KMS-11 (cell line): ENCODE measurements at regions not wholly inside any gene's neighbourhood (a gene's known extent, or its start where the extent isn't known, plus 50 kb on each side); places are given as distances from the start of the nearest gene placed in this dataset.

Experiments
- H2AFZ ChIP-seq: fragments of 200-600 bp; sonication (generic); 2 replicates; pipeline ENCODE4 v1.6.1; 2016; ENCODE audit warnings: antibody characterized with exemption, mixed run types, low read depth
- H3K27ac ChIP-seq: fragments of 200-600 bp; sonication (generic); 2 replicates; pipeline ENCODE4 v1.6.1; 2016; ENCODE audit warnings: mild to moderate bottlenecking, mixed run types
- H3K27me3 ChIP-seq: fragments of 200-600 bp; sonication (generic); 2 replicates; pipeline ENCODE4 v1.6.1; 2017; ENCODE audit warnings: mild to moderate bottlenecking, low read depth, mixed run types, moderate library complexity; ENCODE audit not compliant: insufficient read depth
- H3K36me3 ChIP-seq: fragments of 200-600 bp; sonication (generic); 2 replicates; pipeline ENCODE4 v1.6.1; 2017; ENCODE audit warnings: mild to moderate bottlenecking, mixed run types; ENCODE audit not compliant: insufficient read depth
- H3K4me1 ChIP-seq: fragments of 200-600 bp; sonication (generic); 2 replicates; pipeline ENCODE4 v1.6.1; 2016; ENCODE audit warnings: mild to moderate bottlenecking, low read depth, mixed run types; ENCODE audit not compliant: poor library complexity, severe bottlenecking
- H3K4me2 ChIP-seq: fragments of 200-600 bp; sonication (generic); 2 replicates; pipeline ENCODE4 v1.7.0; 2016; ENCODE audit warnings: mild to moderate bottlenecking, mixed run types
- H3K4me3 ChIP-seq: fragments of 200-600 bp; sonication (generic); IDR thresholded peaks from 2 replicates; pipeline ENCODE4 v1.6.1; 2017; ENCODE audit warnings: low read depth, low read length, mixed read lengths; ENCODE audit not compliant: insufficient read depth
- H3K79me2 ChIP-seq: fragments of 200-600 bp; sonication (generic); 2 replicates; pipeline ENCODE4 v1.6.1; 2016; ENCODE audit warnings: low read depth, mixed run types; ENCODE audit not compliant: insufficient read depth
- H3K9ac ChIP-seq: fragments of 200-600 bp; sonication (generic); 2 replicates; pipeline ENCODE4 v1.6.1; 2016; ENCODE audit warnings: mild to moderate bottlenecking, mixed run types
- H4K20me1 ChIP-seq: fragments of 200-600 bp; sonication (generic); 2 replicates; pipeline ENCODE4 v1.6.1; 2016; ENCODE audit warnings: mild to moderate bottlenecking, mixed run types; ENCODE audit not compliant: insufficient read depth
- TF ChIP-seq, protein P1 (sequence below): fragments of 200-600 bp; sonication (generic); conservative IDR thresholded peaks from 2 replicates; pipeline ENCODE4 v1.6.1; 2017; ENCODE audit warnings: low read depth, mild to moderate bottlenecking, antibody characterized with exemption, low read length, moderate library complexity, mixed read lengths

DNA sequence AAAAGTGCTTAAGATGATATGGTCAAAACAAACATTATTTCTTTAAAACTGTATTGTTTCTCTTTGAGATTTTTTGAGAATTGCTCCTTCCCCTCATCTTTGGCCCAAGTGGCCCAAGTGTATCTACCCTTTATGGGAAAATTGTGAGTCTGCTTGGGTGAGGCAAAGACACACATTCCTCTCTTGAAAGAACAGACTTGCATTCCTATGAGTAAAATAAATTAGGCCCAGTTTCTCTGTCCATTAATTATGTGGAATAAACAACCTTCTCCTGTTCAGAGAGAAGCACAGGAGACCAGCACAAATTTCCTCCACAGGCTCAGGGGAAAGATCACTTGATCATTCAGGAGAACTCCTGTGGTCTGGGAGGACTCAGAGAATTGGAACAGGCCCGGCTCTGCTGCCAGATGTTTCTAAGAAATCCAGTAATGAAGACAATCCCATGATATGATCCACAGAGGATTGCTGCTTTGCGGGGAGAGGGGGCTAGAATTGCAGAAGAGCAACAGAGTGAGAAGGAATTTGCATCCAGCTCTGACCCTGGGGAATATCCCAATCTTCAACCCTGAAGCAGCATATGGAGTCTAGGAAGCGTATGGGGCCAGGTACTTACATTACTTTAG is 53.8 kb upstream of the BOC start:
- H3K36me3 ChIP-seq = no peaks in the 10 kb centered on the region
- TF ChIP-seq, protein P1, sequence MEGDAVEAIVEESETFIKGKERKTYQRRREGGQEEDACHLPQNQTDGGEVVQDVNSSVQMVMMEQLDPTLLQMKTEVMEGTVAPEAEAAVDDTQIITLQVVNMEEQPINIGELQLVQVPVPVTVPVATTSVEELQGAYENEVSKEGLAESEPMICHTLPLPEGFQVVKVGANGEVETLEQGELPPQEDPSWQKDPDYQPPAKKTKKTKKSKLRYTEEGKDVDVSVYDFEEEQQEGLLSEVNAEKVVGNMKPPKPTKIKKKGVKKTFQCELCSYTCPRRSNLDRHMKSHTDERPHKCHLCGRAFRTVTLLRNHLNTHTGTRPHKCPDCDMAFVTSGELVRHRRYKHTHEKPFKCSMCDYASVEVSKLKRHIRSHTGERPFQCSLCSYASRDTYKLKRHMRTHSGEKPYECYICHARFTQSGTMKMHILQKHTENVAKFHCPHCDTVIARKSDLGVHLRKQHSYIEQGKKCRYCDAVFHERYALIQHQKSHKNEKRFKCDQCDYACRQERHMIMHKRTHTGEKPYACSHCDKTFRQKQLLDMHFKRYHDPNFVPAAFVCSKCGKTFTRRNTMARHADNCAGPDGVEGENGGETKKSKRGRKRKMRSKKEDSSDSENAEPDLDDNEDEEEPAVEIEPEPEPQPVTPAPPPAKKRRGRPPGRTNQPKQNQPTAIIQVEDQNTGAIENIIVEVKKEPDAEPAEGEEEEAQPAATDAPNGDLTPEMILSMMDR = no peak
- H2AFZ ChIP-seq = no peak overlapping the region
- H3K4me3 ChIP-seq = no peak overlapping the region
- H3K27ac ChIP-seq = no peak overlapping the region
- H3K79me2 ChIP-seq = no peaks in the 10 kb centered on the region
- no peak overlapping the region for H3K9ac ChIP-seq
- H3K4me1 ChIP-seq = no peaks in the 10 kb centered on the region
- no peak overlapping the region for H3K4me2 ChIP-seq
- no peaks in the 10 kb centered on the region for H4K20me1 ChIP-seq
- no peaks in the 10 kb centered on the region for H3K27me3 ChIP-seq

- H2AFZ ChIP-seq = no peak overlapping the region
- no peak overlapping the region for H3K4me3 ChIP-seq
- no peaks in the 10 kb centered on the region for H3K4me1 ChIP-seq
- no peaks in the 10 kb centered on the region for H3K79me2 ChIP-seq
- H3K36me3 ChIP-seq = no peaks in the 10 kb centered on the region
- TF ChIP-seq, protein P1 = no peak
- H3K9ac ChIP-seq = no peak overlapping the region
- no peaks in the 10 kb centered on the region for H4K20me1 ChIP-seq
- no peak overlapping the region for H3K4me2 ChIP-seq
- no peak overlapping the region for H3K27ac ChIP-seq
- H3K27me3 ChIP-seq = no peaks in the 10 kb centered on the region
Observed at GRCh38 chr3:113158171-113158570, 53.2 kb upstream of the BOC start.
